Psoas muscle (tissue), 7 donors: ENCODE measurements at regions not wholly inside any gene's neighbourhood (a gene's known extent, or its start where the extent isn't known, plus 50 kb on each side); places are given as distances from the start of the nearest gene placed in this dataset.

Source experiments
- ATAC-seq, 4 donors: fragments of 200-7000 bp; cut with Tn5 transposase; one replicate each; pipeline ENCODE4 v1.9.1; 2020; ENCODE audit warnings: moderate library complexity in 3 of 4, mild to moderate bottlenecking in 2 of 4
- DNase-seq, 2 donors: peaks; one replicate each; pipeline ENCODE4 v3.0.0-alpha.2; 2020
- H3K27ac ChIP-seq: fragments of 200-600 bp; one replicate; pipeline ENCODE4 v1.8.0; 2022
- H3K27me3 ChIP-seq, 3 donors: fragments of 200-600 bp in 1 of 3; one replicate each; pipeline versions ENCODE4 v1.6.1 to v1.8.0; 2013 to 2022; ENCODE audit warnings: low read length in 2 of 3, mild to moderate bottlenecking in 2 of 3, moderate library complexity in 1 of 3; ENCODE audit not compliant: insufficient read depth in 3 of 3
- H3K36me3 ChIP-seq, 2 donors: fragments of 200-600 bp in 1 of 2; one replicate each; pipeline versions ENCODE4 v1.6.1 to v1.8.0; 2013 to 2022; ENCODE audit warnings: low read depth in 1 of 2, mild to moderate bottlenecking in 1 of 2, moderate library complexity in 1 of 2; ENCODE audit not compliant: insufficient read depth in 1 of 2
- H3K4me1 ChIP-seq: fragments of 200-600 bp; one replicate; pipeline ENCODE4 v1.8.0; 2022
- H3K4me3 ChIP-seq: fragments of 200-600 bp; one replicate; pipeline ENCODE4 v1.8.0; 2022; ENCODE audit warnings: mild to moderate bottlenecking
- H3K9me3 ChIP-seq: fragments of 200-600 bp; one replicate; pipeline ENCODE4 v1.8.0; 2022
- CTCF ChIP-seq: fragments of 200-600 bp; IDR thresholded peaks from one replicate; pipeline ENCODE4 v1.8.0; 2022; ENCODE audit warnings: antibody characterized with exemption
- WGBS, 3 donors: extraction: QIAGEN DNeasy Blood & Tissue Kit; methylation state at CpG; one replicate each; pipeline versions ENCODE4 v1.1.6 to v1.1.7; 2013; 5-methylcytosine and 5-hydroxymethylcytosine counted together
- intact Hi-C, 2 donors: fragments of 100-400 bp; cut with DNase I; formaldehyde crosslinking; loops; one replicate each; pipeline versions ENCODE4 v1.11.0 to v1.14.2; 2022
- donor health status: healthy with polysubstance abuse.
- donor health status: DM: no; HTN: no; CAD: no; lungs with moderate emphysema.
- donor health status: Bipolar disorder and iron deficiency.
- donor health status: healthy.
- donor health status: DM: yes; HTN: yes; CAD: no.
- donor health status: DM: no; HTN: no; CAD: no.
- donor health status: DM: yes; HTN: yes; CAD: no.

GRCh38 chr12:93125126-93125525 is 196.0 kb upstream of the EEA1 start:
- DNase-seq (no peak), ATAC-seq (no peak)
- intact Hi-C loops: loop anchor here in 1 of 2 donors (5.0 kb wide), 1 partner anchor 257 kb away; no protein-coding TSS in a partner anchor
- H3K4me1 ChIP-seq: peaks cover 42% of the 10 kb centered on the region
- TF ChIP-seq CTCF: no peak
- 89 to 95% (median 90%) methylated on average over 1 of the region's 1 CpG for WGBS, 3 donors
- H3K36me3 ChIP-seq: no peaks in the 10 kb centered on the region
- peak overlapping the region; percentile 94 for H3K27ac ChIP-seq
- H3K27me3 ChIP-seq: no peaks in the 10 kb centered on the region
- H3K9me3 ChIP-seq: no peaks in the 10 kb centered on the region
- no peak overlapping the region for H3K4me3 ChIP-seq

GRCh38 chr12:93126069-93126474 is 197.0 kb upstream of the EEA1 start:
- no peak for TF ChIP-seq CTCF
- WGBS, 3 donors: 80 to 89% (median 88%) methylated on average over 2 of the region's 2 CpGs
- H3K4me1 ChIP-seq: peaks cover 48% of the 10 kb centered on the region
- H3K9me3 ChIP-seq: no peaks in the 10 kb centered on the region
- H3K27me3 ChIP-seq: no peaks in the 10 kb centered on the region
- ATAC-seq: no peak
- no peaks in the 10 kb centered on the region for H3K36me3 ChIP-seq
- H3K27ac ChIP-seq: peak overlapping the region; percentile 94
- no peak overlapping the region for H3K4me3 ChIP-seq
- DNase-seq: no peak
- intact Hi-C loops: loop anchor here in 1 of 2 donors (5.0 kb wide), 1 partner anchor 256 kb away; no protein-coding TSS in a partner anchor

- peaks cover 48% of the 10 kb centered on the region for H3K4me1 ChIP-seq
- intact Hi-C loops: loop anchor here in 1 of 2 donors (5.0 kb wide), 1 partner anchor 255 kb away; no protein-coding TSS in a partner anchor
- TF ChIP-seq CTCF: no peak
- no peaks in the 10 kb centered on the region for H3K9me3 ChIP-seq
- H3K4me3 ChIP-seq: peak overlapping the region; percentile 50
- no peaks in the 10 kb centered on the region for H3K27me3 ChIP-seq
- DNase-seq (peak; percentile 23 to 62), ATAC-seq (peak; percentile 82 to 89 (median 84))
- peak overlapping the region; percentile 94 for H3K27ac ChIP-seq
- 32 to 54% (median 33%) methylated on average over 7 of the region's 7 CpGs for WGBS, 3 donors
- H3K36me3 ChIP-seq: no peaks in the 10 kb centered on the region
Observed at GRCh38 chr12:93127107-93127560, 198.0 kb upstream of the EEA1 start.

GRCh38 chr12:93127582-93128331 is 198.7 kb upstream of the EEA1 start:
- 23 to 38% (median 31%) methylated on average over 16 of the region's 16 CpGs for WGBS, 3 donors
- DNase-seq (peak; percentile 41 to 75), ATAC-seq (peak; percentile 66 to 83 (median 75))
- intact Hi-C loops: loop anchor here in 1 of 2 donors (5.0 kb wide), 1 partner anchor 255 kb away; no protein-coding TSS in a partner anchor
- Histone ChIP-seq H3K4me1 (peaks cover 45% of the 10 kb centered on the region), H3K36me3 (no peaks in the 10 kb centered on the region), H3K27me3 (no peaks in the 10 kb centered on the region), H3K27ac (peak overlapping the region; percentile 94), H3K4me3 (peak overlapping the region; percentile 50), H3K9me3 (no peaks in the 10 kb centered on the region)
- TF ChIP-seq CTCF: peak; percentile 32
